Gastroesophageal sphincter (tissue), 3 donors: ENCODE measurements at regions not wholly inside any gene's neighbourhood (a gene's known extent, or its start where the extent isn't known, plus 50 kb on each side); places are given as distances from the start of the nearest gene placed in this dataset.

Experiments
- EP300 ChIP-seq: sonication (generic); formaldehyde crosslinking; IDR thresholded peaks from one replicate; pipeline ENCODE4 v1.6.1; 2017; ENCODE audit warnings: antibody characterized with exemption, mild to moderate bottlenecking
- POLR2A ChIP-seq, 2 donors: fragments of 450-650 bp; IDR thresholded peaks; one replicate each; pipeline ENCODE4 v1.6.1; 2017; ENCODE audit warnings: antibody characterized with exemption in 2 of 2, mild to moderate bottlenecking in 2 of 2, moderate library complexity in 1 of 2
- TF ChIP-seq, protein P1 (sequence below), 4 experiments: fragments of 200-600 bp in 2 of 4; fragments of 450-650 bp in 2 of 4; sonication (generic) in 1 of 4; IDR thresholded peaks; one replicate each; pipeline ENCODE4 v1.5.1; 2017 to 2019; ENCODE audit warnings: antibody characterized with exemption in 4 of 4, mild to moderate bottlenecking in 2 of 4, moderate library complexity in 2 of 4

DNA sequence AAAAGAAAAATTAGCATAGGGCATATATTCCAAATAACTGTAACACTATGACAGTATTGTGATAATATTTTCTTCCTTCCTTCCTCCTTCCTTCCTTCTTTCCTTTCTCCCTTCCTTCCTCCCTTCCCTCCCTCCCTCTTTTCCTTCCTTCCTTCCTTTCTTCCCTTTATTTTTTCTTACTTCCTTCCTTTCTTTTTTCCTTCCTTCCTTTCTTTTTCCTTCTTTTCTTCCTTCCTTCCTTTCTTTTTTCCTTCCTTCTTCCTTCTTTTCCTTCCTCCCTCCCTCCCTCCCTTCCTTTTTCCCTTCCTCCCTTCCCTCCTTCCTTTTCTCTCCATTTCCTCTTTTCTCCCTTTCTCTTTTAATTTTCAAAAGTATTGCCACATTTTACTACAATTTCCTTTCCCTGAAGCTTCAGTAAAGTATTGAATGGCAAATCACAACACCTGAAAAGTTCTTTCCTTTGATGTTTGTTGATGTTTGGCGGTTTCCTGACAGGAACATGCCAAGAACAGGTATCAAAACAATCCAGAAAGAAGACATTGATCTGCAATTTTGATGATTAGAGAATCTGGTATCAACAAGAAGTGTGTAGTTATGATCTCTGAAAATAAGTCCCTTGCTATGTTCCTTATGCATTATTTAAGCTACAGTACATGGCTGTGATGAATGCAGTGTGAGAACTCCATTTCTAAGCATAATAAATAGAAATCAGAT, 253.1 kb upstream of the EDIL3 start:
- TF ChIP-seq, protein P1, sequence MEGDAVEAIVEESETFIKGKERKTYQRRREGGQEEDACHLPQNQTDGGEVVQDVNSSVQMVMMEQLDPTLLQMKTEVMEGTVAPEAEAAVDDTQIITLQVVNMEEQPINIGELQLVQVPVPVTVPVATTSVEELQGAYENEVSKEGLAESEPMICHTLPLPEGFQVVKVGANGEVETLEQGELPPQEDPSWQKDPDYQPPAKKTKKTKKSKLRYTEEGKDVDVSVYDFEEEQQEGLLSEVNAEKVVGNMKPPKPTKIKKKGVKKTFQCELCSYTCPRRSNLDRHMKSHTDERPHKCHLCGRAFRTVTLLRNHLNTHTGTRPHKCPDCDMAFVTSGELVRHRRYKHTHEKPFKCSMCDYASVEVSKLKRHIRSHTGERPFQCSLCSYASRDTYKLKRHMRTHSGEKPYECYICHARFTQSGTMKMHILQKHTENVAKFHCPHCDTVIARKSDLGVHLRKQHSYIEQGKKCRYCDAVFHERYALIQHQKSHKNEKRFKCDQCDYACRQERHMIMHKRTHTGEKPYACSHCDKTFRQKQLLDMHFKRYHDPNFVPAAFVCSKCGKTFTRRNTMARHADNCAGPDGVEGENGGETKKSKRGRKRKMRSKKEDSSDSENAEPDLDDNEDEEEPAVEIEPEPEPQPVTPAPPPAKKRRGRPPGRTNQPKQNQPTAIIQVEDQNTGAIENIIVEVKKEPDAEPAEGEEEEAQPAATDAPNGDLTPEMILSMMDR (IDR thresholded peaks at IDR 0.05) = no peak
- TF ChIP-seq POLR2A (IDR thresholded peaks at IDR 0.05) = no peak
- TF ChIP-seq EP300 = no peak
